KOPT-K1 (cell line): ENCODE measurements at regions not wholly inside any gene's neighbourhood (a gene's known extent, or its start where the extent isn't known, plus 50 kb on each side); places are given as distances from the start of the nearest gene placed in this dataset.

ENCODE experiments used
- H3K27ac ChIP-seq: fragments of 200-600 bp; sonication (generic); 2 replicates; pipeline ENCODE4 v1.5.1; 2016; ENCODE audit warnings: antibody characterized with exemption, mild to moderate bottlenecking, low read depth, low read length; ENCODE audit not compliant: poor library complexity, severe bottlenecking
- H3K36me3 ChIP-seq: fragments of 200-600 bp; sonication (generic); 2 replicates; pipeline ENCODE4 v1.5.1; 2017; ENCODE audit warnings: antibody characterized with exemption, mild to moderate bottlenecking, low read length, moderate library complexity; ENCODE audit not compliant: insufficient read depth
- H3K9me3 ChIP-seq: fragments of 200-600 bp; sonication (generic); 2 replicates; pipeline ENCODE4 v1.5.1; 2017; ENCODE audit warnings: antibody characterized with exemption, low read length, mild to moderate bottlenecking; ENCODE audit not compliant: insufficient read depth, poor library complexity, severe bottlenecking

DNA sequence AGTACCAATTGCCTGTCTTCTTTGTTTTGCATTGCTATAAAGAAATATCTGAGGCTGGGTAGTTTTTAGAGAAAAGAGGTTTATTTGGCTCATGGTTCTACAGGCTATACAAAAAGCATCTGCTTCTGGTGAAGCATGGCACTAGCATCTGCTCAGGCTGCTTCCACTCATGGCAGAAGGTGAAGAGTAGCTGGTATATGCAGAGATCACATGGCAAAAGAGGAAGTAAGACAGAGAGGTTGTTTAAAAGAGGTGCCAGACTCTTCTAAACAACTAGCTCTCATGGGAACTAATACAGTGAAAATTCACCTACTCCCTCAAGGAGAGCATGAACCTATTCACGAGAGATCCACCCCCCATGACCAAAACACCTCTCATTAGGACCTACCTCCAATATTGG is 56.7 kb upstream of the GUCA2B start:
- Histone ChIP-seq H3K27ac (no peak overlapping the region), H3K36me3 (no peaks in the 10 kb centered on the region), H3K9me3 (peaks cover 19% of the 10 kb centered on the region)

- peaks cover 35% of the 10 kb centered on the region for H3K9me3 ChIP-seq
- no peaks in the 10 kb centered on the region for H3K36me3 ChIP-seq
- no peak overlapping the region for H3K27ac ChIP-seq
Observed at GRCh38 chr1:42089246-42089645, 64.0 kb upstream of the GUCA2B start.

DNA sequence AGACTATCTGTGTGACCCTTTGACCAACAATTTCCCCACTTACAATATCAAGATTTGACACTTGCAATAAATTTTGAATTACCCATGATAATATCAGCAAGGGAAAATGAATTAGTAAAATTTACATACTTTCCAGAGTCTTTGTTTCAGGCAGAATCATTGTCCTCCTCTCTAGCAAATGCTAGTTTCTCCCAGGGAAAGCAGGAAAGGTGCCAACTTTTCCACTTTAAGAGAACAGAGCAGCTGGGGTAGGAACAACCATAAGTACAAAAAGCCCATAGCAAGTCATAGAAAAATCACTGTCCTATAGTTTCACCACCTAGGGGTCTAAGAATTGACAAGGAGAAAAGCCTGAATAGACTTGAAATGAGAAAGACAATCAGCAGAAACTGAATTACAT is 67.1 kb upstream of the GUCA2B start:
- peaks cover 23% of the 10 kb centered on the region for H3K9me3 ChIP-seq
- no peaks in the 10 kb centered on the region for H3K36me3 ChIP-seq
- H3K27ac ChIP-seq: no peak overlapping the region

DNA sequence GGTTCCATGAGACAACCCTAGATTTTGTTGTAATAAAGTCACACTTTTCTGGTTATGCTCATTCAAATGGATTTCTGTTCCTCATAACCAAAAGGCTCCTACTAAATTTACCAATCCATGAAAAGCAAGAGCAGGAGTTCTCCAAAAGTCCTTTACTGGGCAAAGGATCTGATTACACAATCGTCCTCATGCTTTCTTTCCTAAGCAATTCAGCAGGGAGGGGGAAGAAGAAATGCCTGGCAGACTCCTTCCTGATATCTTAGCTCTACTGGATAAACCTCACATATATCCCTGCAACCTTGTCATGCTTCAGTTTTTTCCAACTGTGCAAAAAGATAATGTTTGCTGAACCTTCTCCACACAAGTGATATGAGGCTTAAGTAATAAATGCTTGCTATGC is 67.6 kb upstream of the GUCA2B start:
- H3K9me3 ChIP-seq: peaks cover 23% of the 10 kb centered on the region
- no peaks in the 10 kb centered on the region for H3K36me3 ChIP-seq
- no peak overlapping the region for H3K27ac ChIP-seq

- no peak overlapping the region for H3K27ac ChIP-seq
- peaks cover 4% of the 10 kb centered on the region for H3K9me3 ChIP-seq
- no peaks in the 10 kb centered on the region for H3K36me3 ChIP-seq
Observed at GRCh38 chr1:42081475-42081874, 71.7 kb upstream of the GUCA2B start.

DNA sequence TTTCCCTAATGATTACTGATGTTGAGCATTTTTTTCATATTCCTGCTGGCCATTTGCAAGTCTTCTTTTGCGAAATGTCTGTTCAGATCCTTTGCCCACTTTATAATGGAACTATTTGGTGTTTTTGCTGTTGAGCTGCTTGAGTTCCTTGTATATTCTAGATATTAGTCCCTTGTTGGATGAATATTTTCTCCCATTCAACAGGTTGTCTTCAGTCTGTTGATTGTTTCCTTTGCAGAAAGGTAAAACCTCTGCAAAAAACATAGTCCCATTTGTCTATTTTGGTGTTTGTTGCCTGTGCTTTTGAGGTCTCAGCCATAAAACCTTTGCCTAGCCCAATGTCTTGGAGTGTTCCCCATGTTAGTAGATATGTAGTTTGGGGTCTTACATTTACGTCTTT is 78.0 kb upstream of the GUCA2B start:
- H3K36me3 ChIP-seq: no peaks in the 10 kb centered on the region
- H3K9me3 ChIP-seq: peaks cover 4% of the 10 kb centered on the region
- H3K27ac ChIP-seq: no peak overlapping the region

- H3K36me3 ChIP-seq: no peaks in the 10 kb centered on the region
- no peak overlapping the region for H3K27ac ChIP-seq
- H3K9me3 ChIP-seq: no peaks in the 10 kb centered on the region
Observed at GRCh38 chr1:42070996-42071395, 82.2 kb upstream of the GUCA2B start.

GRCh38 chr1:42057800-42058199 is 95.4 kb upstream of the GUCA2B start:
- H3K36me3 ChIP-seq: no peaks in the 10 kb centered on the region
- H3K27ac ChIP-seq: no peak overlapping the region
- H3K9me3 ChIP-seq: peaks cover 18% of the 10 kb centered on the region

DNA sequence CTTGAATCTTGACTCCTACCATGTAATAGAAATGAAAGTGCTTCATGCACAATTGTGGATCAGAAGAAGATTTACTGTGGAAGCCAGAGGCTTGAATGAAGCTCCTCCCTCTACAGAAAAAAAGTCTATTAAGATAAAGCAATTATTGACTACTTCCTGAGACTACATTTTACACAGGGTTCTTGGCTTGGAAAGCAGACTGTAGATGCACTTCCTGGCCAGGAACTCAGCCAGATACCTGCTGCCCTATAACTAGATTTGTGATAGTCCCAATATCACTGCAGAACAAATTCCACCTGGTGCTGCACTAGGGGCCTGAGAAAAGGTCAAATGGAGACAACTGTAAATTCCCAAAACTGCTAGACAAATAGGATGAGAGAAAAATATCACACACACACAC is 96.8 kb upstream of the GUCA2B start:
- Histone ChIP-seq H3K9me3 (peaks cover 18% of the 10 kb centered on the region), H3K36me3 (no peaks in the 10 kb centered on the region), H3K27ac (no peak overlapping the region)

DNA sequence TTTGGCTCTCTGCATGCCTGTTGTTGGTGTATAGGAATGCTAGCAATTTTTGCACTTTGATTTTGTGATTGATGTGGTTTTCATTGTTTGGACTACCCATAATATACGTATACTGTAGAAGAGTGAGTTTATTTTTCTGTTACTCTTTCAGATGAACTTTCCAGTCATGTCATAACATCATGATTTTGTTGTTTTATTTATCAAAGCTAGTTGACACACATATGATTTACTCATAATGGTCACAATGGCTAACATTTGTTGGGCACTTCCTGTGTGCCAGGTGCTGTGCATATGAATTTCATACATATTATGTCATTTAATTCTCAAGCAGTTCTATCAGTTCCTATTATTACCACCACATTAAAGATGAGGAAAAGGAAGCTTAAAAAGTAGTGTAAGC is 98.1 kb upstream of the GUCA2B start:
- Histone ChIP-seq H3K27ac (no peak overlapping the region), H3K9me3 (peaks cover 18% of the 10 kb centered on the region), H3K36me3 (no peaks in the 10 kb centered on the region)

DNA sequence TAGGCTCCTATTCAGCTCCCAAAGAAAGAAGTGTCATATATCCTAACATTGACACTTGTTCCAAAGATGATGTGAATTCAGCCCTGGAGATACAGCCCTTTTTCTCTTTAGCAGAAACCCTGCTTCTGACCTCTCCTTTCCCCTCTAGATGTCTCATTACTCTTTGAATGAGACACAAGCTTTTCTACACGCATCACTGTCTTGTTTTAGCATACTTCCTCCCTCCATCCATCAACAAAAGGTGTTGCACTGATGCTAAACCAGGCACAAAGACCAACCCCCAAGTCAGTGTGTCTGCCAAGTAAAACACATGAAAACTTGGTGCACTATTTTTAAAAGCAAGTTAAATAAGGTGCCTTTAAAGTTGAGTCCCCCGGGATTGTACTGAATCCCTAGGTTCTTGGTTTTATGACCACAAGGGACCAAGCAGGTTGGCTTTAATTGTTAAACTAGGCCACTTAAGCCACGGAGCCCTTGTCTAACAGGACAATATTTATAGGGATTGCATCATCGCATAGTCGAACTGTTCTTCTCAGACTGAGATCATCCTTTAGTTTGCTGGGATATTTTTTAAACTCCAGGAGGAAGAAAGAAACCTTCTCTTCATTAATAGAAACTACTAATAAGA is 101.0 kb upstream of the GUCA2B start:
- peaks cover 9% of the 10 kb centered on the region for H3K9me3 ChIP-seq
- H3K36me3 ChIP-seq: no peaks in the 10 kb centered on the region
- no peak overlapping the region for H3K27ac ChIP-seq

DNA sequence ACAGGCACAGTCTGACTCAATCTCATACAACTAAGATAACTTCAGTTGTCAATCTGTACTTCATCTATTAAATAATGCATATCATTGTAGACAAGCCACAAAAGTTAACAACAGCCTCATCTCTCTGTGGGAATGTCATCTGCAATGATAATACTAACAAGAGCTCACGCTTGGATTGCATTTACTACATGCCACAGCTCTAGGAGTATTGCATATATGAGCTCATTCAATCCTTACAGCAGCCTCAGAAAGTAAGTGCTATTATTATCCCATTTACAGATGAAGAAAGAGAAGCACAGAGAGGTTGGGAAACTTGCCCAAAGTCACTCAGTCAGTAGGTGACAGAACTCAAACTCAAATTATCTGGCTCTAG is 105.7 kb upstream of the GUCA2B start:
- Histone ChIP-seq H3K36me3 (no peaks in the 10 kb centered on the region), H3K9me3 (no peaks in the 10 kb centered on the region), H3K27ac (no peak overlapping the region)

DNA sequence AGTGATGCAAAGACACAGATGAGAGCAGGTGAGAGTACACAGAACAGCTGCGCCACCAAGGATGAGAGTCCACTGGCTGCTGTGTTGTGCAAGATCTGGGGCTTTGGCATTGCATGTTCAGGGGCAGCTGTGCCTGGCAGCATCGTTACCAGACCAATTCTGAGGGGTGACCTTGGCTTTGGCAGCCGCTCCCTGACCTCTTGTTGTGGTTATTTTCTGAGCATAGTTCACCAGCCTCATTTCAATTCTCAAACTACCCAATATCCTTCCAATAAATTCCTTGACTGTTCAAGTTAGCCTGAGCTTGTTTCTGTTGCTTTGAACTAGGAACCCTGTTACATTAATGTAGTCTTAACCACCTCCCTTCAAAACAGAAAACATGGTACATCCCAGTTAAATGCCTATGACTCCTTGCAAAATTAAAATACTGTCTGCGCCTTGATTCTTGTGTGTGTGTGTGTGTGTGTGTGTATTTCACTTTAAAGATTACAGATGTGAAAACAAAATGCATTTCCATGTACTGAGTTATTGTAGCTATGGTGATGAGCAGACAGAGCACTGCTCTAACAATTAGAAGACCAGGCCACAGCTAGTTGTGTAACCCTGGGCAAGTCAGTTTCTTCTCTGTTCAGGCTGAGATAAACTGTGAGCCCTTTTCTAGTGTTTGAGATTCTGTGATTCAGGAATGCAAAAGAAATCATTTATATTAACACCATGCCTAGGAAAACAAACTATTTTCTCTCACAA is 106.3 kb upstream of the GUCA2B start:
- Histone ChIP-seq H3K9me3 (no peaks in the 10 kb centered on the region), H3K27ac (no peak overlapping the region), H3K36me3 (no peaks in the 10 kb centered on the region)

GRCh38 chr1:42044346-42044745 is 108.9 kb upstream of the GUCA2B start:
- no peak overlapping the region for H3K27ac ChIP-seq
- no peaks in the 10 kb centered on the region for H3K36me3 ChIP-seq
- no peaks in the 10 kb centered on the region for H3K9me3 ChIP-seq

- H3K36me3 ChIP-seq: no peaks in the 10 kb centered on the region
- H3K9me3 ChIP-seq: no peaks in the 10 kb centered on the region
- no peak overlapping the region for H3K27ac ChIP-seq
Observed at GRCh38 chr1:42043811-42044210, 109.4 kb upstream of the GUCA2B start.

DNA sequence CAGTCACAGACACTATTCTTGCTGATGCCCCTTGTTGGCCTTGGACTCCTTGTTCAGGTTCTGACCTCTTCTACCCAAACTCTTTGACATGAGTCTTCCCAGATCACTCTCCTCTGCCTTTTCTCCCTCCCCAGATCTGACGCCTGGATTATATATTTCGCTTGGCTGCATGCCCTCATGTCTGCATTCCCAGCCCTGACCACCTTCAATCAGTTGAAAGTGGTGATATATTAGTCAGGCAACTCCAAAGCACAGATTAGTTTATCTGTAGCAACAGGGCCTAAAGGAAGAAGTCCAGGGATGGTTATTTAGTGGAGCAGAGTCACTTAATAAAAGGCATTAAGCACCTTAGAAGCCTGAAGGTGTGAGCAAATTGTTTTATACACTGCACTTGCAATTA is 110.0 kb upstream of the GUCA2B start:
- H3K9me3 ChIP-seq: no peaks in the 10 kb centered on the region
- H3K36me3 ChIP-seq: no peaks in the 10 kb centered on the region
- no peak overlapping the region for H3K27ac ChIP-seq
